Stimulated activated CD4-positive, alpha-beta T cell treated with anti-CD3 and anti-CD28 coated beads, Interleukin-4, amount 100 ng/mL, for 1 hour (primary cell): ENCODE measurements at regions not wholly inside any gene's neighbourhood (a gene's known extent, or its start where the extent isn't known, plus 50 kb on each side); places are given as distances from the start of the nearest gene placed in this dataset.
"Not testable (repeated sequence)": the region's sequence is repeated elsewhere in the genome, so short reads cannot be mapped to it uniquely, and the experiment has no call there.

ENCODE experiments used
- DNase-seq: peaks from one replicate; pipeline ENCODE4 v3.0.0-alpha.2; 2020

DNA sequence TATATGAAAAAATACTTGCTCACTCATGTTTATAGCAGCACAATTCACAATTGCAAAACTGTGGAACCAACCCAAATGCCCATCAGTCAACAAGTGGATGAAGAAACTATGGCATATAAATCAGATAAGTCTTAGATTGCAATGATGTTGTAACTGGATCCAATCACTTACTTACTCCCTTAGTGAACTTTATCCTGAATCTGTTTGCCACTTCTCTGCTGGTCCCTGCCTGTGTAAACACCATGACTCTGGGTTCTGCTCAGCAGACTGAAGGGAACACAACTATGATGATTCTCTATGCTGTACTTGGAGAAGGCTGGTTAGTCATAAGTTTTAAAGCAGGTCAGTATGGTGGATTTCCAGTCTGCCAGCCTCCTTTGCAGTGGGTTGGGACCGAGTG lies 391.2 kb downstream of the RWDD3 start:
- DNase-seq: no peak

DNA sequence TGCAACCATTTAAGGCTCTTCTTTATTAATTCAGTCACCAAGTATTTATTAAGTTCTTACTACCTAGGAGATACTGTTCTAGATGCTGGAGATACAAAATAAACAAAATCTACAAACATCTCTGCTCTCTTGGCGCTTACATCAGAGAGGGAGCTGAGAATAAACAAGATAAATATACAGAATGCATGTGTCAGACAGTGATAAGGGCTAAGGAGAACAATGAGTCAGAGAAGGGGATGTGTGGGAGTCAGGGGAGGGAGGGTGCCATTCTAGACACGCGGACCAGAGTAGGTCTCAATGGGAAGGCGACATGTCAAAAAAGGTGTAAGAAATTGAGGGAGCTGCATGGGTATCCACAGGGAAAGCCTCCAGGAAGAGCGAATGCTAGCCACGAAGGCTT lies 393.2 kb downstream of the RWDD3 start:
- DNase-seq: no peak

GRCh38 chr1:95631695-95632094 lies 397.7 kb downstream of the RWDD3 start:
- no peak for DNase-seq

DNA sequence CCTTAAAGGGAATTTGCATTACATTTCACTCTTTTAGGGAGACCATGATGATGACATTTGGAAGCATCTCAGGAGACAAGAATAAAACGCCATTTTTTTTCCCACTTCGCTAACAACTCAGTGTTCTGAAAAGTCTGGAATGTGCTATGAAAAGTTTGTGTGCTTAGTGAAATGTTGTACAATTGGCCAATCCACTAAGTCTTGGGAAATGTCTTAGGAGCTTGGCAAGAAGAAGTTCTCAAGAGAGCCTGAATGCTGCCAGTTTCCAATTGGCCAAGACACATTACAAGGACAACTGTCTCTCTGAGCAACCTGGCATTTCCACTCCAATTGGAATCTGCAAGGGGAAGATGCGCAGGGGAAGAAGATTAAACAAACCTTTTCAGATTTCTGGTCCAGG lies 401.8 kb downstream of the RWDD3 start:
- no peak for DNase-seq

- DNase-seq: no peak
Observed at GRCh38 chr1:95636897-95637296, 402.9 kb downstream of the RWDD3 start.

GRCh38 chr1:95640746-95641145 lies 406.7 kb downstream of the RWDD3 start:
- DNase-seq: no peak

DNA sequence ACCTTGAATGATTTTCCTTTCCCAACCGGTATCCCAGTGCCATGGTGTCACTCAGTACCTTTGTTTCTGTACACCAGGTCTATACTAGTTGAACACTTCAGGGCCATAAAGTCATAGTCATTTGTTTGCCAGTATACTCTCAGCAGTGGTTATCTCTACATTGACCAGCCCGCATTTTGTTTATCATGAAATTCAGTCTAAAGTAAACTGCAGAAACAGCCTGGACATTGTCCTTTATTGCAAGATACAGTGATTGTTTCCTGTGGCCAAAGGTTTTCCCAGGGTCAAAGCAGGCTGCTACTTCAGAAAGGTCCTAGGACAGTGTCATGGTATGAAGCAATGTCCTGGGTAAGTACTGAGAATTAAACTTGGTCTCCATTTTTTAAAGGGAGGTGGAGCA lies 407.4 kb downstream of the RWDD3 start:
- DNase-seq: no peak

DNA sequence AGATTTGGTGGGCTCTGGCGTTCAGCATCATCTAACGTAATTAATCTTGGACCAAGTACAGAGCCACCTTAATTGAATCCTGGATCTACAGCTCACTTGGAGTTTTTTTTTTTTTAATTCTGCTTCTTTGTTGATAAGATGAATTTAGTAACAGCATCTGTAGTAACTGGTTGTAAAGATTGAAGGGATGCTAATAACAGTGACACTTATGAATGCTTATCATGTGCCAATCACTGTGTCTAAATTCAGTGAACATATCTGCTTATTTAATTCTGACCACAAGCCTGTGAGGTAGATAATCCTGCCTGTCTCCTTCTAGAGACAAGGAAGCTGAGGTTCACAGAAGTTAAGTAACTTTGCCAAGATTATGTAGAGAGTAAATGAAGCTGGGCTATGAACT lies 408.0 kb downstream of the RWDD3 start:
- no peak for DNase-seq

DNA sequence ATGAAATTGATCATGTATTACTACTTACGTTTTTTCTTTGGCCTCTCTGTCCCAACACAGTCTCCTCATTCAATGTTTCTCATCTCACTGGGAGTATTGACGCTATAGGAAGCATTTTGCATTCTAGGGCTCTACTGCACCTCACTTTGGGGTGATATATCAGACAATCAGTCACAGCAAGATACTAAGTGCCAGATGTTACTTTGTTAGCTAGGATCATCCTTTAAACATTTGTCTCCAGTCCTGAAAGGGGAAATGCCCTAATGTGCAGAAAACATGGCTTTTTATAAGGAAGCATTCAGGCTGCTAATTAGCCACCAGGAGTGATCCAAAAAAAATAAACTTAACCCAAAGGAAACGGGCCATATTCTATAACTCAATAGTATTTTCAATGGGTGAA lies 409.1 kb downstream of the RWDD3 start:
- DNase-seq: no peak

DNA sequence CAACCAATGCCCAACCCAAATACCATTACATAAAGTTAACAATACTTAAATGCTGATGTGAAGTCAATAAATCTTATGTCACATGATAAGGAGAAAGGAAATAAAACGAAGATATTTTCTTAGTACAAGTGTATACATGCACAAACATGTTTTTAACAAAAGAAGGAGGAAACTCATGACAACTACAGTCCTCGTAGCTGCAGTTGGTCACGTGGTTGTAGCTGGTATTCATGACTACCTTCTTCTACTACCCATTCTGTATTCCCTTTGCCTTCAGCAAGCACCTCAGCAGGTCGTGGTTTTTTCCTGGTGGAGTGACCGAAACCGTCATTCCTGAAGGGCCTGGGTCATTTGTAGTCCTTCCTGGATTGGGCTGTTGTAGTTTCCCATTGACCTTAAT lies 411.1 kb downstream of the RWDD3 start:
- not testable (repeated sequence) for DNase-seq

- DNase-seq: no peak
Observed at GRCh38 chr1:95650631-95651030, 416.6 kb downstream of the RWDD3 start.

- DNase-seq: no peak
Observed at GRCh38 chr1:95652423-95652965, 418.5 kb downstream of the RWDD3 start.

DNA sequence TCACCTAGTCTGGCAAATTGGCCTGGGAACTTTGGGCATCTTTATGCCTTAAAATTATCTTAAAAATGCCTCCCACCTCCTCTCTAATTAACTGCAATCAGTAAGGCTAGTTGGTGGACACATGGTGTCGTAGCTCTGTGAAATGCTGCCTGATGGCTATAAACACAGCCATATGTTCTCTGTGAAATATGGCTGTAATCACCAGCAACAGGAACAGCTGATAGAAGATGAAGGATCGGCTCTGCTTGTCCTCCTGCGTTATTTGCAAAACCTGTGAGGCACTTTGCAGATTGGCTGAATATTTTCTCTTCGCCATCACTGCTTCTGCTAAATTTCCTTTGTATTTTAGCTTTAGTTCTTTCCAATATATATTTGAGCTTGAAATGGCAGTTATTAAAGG lies 419.6 kb downstream of the RWDD3 start:
- no peak for DNase-seq

DNA sequence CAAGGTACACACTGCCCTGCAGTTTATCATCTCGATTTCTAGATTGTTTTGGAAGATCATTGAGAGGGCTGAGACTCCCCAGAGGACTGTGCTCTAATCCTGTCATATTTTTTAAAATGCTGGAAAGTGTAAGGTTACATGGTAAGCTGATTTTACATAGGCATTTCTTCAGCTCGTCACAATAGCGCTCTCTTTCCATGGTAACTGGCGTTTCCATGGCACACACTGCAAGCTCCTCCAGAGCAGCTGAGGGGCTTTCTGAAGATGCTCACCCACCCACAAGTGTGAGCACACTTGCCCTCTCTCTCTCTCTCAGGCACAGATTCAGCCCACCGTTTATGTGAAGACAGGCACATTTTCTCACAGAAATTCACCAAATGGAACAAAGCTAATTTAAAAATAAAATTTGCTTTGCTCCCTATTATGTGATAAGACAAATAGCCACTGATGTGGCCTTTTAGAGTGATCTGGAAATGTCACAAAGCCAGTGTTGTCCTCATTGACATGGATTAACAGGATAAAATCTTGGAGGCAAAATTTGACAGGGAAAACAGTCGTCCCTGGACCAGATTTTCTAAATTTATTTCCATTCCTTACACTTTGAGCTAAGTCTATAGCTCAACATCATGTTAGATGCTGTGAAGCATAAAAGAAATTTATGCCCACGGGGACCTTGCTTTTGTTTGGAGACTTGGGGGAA lies 421.5 kb downstream of the RWDD3 start:
- no peak for DNase-seq

DNA sequence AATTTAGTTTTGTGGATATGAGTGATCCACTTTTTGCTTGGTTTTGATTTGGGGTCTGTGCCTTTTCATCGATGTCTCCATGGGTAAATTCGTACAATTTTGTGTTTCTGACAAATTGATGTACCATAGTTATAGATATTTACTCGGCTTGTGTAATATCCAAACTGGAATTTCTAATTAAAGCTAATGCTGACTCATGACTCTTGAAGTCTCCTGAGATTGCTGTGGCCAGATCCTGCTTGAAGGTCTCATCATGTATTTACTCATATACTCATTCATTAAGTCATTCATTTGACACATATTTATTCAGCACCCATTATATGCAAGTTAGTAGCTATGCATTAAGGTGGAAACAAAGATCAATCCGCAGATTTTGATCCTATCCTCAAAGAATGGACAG lies 423.2 kb downstream of the RWDD3 start:
- DNase-seq: no peak

DNA sequence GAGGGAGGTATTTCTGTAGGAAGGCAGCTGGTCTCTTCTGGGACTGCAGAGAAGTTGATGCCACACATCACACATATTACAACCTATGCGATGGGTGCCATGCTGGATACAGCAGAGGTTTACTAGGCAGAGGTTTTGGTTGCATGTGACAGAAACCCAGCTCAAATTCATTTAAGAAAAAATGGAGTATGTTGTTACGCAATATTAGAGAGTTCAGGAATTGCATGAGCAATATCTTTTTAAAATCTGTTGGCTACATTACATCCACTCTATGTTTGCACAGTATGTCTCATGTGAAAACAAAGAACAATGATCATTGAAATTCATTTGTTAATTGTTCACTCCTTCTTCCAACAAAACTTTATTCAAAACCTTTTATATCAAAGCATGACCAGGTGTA lies 425.2 kb downstream of the RWDD3 start:
- no peak for DNase-seq

DNA sequence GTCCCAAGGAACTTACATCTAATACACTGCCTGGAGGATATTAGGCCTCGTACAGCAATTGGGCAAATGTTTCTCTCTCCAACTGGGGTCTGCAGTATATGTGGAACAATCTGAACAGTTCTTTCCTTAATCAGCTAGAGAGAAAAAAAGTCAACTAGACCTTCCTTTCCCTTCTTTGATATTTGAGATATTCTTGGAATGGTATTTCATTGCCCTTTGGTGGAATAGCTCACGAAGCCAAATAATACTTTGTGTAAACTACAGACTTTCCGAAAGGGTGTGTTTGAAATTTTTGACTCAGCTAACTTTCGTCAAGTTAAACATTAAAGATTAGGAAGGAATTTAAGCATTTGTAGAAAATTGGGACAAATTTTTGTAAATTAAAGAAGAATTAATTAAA lies 425.6 kb downstream of the RWDD3 start:
- no peak for DNase-seq

DNA sequence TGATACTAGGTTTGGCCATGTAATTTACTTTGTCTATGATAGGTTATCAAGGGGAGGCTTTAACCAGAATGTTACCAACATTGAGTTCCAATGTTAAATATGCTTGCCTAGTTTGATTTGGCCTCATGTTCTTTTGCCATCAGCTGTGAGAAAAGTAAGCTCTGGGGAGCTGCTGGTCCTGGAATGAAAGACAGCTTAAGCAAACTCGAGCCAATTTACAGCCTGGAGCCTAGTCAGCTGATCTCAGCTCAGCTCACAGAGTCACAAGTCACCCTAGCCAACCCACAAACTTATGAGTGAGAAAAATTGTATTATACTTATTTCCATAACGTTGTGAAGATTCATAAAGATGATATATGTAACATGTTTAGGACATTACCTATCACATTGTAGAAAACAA lies 426.7 kb downstream of the RWDD3 start:
- no peak for DNase-seq

DNA sequence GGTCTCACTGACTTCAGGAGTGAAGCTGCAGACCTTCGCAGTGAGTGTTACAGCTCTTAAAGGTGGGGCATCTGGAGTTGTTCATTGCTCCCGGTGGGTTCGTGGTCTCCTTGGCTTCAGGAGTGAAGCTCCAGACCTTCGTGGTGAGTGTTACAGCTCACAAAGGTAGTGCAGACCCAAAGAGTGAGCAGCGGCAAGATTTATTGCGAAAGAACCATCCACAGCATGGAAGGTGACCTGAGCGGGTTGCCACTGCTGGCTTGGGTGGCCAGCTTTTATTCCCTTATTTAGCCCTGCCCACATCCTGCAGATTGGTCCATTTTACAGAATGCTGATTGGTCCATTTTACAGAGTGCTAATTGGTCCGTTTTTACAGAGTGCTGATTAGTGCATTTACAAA lies 429.5 kb downstream of the RWDD3 start:
- not testable (repeated sequence) for DNase-seq

DNA sequence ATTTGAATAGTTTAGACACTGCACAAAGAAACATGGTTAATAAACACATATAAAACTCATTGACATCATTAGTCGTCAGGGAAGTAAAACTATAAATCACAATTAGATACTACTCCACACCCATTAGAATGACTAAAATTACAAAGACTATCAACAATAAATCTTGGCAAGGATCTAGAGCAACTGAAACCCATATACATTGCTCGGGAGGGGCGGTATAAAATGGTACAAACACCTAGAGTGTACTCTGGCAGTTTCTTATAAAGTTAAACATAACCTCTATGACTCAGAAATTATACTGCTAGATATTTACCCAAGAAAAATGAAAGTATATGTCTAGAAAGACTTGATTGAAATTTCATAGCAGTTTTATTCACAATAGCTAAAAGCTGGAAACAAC lies 434.2 kb downstream of the RWDD3 start:
- no peak for DNase-seq

GRCh38 chr1:95669638-95670037 lies 435.6 kb downstream of the RWDD3 start:
- DNase-seq: not testable (repeated sequence)

DNA sequence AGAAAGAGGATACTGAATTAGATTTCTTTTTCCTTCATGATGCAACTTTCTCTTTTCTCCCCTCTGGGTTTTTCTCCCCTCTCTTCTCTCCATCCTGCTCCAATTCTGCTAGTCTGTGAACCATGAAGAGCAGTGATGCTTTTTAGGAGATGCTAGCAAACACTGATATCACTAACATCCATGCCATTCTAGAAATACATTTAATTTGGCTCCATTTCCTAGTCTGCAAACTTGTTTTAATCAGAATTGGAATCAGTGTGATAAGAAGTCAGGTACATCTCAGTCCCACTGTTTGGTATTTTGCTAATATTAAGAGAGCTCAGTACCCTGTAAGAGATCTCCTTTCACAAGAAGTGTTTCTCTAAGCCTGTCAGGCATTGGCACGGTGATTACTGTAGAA lies 437.1 kb downstream of the RWDD3 start:
- DNase-seq: no peak

DNA sequence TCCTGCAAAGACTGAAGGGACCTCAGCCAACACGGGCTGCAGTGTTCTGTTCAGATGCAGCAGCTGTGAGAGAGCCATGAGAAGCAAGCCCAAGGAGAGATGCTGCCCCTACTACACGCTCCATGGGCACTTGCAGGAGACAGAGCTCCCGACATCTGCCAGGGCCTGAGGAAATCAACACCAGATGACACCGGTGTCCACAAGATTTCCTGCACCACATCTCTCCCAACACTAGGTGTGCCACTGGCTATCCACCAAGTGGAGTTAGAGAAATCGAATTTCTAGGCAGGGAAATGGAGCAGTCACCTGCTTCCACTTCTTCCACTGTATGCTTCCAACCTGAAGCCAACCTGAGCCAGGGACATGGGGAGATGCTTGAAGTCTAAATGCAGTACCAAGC lies 445.3 kb downstream of the RWDD3 start:
- no peak for DNase-seq

- DNase-seq: no peak
Observed at GRCh38 chr1:95685081-95685480, 451.1 kb downstream of the RWDD3 start.

DNA sequence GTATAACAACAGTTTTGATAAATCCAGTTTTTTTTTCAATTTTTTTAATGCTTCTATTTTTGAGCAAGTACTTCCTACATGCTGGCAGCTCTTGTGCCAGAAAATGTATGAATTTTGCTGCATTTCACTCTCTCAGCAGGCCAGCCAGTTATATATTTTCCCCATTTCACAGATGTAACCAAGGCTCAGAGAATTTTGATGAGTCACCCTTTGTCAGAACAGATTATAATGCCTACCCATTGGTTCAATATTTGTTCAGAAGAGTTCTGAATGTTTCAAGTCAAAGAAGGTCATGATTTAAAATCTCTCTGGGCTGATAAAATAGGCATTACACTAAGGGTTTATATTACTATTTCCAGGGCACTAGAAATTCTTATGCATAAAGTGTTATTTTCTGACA lies 452.2 kb downstream of the RWDD3 start:
- no peak for DNase-seq
